Hypothalamus (tissue), 51 donors: ENCODE measurements at regions not wholly inside any gene's neighbourhood (a gene's known extent, or its start where the extent isn't known, plus 50 kb on each side); places are given as distances from the start of the nearest gene placed in this dataset.
A peak's percentile ranks its signal among the peaks of the same experiment; 100 is the strongest.
"Not testable (repeated sequence)": the region's sequence is repeated elsewhere in the genome, so short reads cannot be mapped to it uniquely, and the experiment has no call there.

Experiments used
- DNase-seq, 51 donors: peaks; one replicate each; lab custom pipeline; 2025; lab: John Stamatoyannopoulos, UW

DNA sequence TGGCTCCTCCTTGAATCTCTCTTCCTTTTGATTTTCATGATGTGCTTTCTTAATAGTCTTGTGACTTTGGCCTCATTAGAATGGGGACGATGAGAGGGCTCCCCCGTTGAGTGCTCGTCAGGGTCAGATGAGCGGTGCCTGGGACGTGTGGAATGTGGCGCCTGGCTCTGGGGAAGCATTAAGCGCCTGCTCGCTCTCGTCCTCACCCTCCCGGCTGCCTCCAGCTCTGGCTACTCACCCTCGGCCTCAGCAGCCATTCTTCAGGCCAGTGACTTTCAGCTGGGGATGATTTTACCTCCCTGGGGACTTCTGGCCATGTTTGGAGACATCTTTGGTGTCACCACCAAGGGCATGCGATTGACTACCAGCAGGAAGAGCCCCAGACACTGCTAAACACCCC lies 69.7 kb downstream of the RPS6KA4 start:
- DNase-seq, result no peak

DNA sequence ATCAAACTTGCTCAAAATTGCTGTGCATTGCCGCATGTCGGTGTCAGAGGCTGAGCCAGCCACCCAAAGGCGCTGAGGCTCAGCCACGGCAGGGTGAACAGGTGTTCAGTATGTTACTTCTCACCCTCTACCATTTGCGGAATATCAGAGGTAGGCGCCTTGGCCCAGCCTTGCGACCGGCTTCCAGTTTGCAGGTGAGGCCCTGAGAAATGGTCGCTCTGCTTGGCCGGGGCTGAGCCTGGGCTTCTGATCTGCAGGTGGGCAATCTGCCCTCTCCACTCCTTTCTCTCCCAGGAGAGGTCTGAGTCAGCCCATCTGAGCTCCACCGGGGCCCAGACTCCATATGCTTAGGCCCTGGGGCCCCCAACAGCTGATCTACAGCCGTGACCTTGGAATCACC lies 71.0 kb downstream of the RPS6KA4 start:
- no peak for DNase-seq

DNA sequence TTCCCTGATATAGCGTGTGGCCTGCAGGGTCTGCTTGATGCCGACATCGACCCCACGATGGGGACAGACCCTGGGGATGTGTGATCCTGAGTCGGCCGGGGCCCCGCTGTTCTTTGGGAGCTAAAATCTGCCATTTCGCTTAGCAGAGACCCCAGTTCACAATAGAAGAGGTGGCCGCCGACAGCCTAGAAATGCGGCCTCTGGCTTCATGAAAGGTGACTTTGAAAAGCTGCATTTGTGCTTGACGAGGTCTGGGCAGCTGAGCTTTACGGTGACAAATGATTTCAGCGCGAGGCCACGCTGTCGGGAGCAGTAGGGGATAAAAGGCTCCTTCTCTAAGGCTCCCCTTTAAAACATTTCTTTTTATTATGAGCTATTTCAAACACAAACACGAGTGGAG lies 71.7 kb downstream of the RPS6KA4 start:
- DNase-seq, result no peak

DNA sequence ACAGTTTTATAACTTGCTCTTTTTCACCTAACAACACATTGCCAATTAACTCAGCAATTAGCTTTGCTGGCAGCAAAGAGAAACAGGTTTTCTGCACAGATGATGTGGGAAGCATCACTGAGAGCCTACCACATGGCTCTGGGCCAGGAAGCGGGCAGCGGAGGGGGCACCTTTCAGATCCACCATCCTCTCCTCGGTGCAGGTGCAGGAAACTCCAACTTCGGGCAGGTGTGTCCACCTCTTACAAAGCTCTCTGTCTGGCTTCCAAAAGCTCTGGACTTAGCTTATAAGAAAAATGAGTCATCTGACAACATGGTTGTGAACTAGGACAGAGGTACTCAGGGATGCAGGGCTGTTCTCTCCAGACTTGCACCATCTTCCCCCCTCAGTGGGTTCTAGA lies 77.0 kb downstream of the RPS6KA4 start:
- DNase-seq, result no peak

DNA sequence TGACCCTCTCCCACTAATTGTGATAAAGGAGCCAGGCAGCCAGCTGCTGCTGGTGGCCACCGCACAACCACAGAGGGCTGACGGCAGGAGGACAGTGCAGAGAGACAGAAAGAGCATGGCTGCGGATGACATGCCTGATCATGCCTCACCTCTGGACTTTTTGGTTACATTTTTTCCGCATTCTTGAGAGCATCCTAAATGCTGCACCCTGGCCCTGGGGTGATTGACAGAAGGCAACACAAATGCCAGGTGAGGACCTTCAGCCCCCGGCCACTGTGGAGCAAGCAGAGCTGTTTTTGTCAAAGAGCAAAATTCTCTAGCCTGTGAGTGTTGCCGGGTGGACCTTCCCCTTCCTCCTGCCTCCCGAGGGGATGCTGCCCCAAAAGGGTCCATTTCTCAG lies 78.5 kb downstream of the RPS6KA4 start:
- DNase-seq, result no peak

DNA sequence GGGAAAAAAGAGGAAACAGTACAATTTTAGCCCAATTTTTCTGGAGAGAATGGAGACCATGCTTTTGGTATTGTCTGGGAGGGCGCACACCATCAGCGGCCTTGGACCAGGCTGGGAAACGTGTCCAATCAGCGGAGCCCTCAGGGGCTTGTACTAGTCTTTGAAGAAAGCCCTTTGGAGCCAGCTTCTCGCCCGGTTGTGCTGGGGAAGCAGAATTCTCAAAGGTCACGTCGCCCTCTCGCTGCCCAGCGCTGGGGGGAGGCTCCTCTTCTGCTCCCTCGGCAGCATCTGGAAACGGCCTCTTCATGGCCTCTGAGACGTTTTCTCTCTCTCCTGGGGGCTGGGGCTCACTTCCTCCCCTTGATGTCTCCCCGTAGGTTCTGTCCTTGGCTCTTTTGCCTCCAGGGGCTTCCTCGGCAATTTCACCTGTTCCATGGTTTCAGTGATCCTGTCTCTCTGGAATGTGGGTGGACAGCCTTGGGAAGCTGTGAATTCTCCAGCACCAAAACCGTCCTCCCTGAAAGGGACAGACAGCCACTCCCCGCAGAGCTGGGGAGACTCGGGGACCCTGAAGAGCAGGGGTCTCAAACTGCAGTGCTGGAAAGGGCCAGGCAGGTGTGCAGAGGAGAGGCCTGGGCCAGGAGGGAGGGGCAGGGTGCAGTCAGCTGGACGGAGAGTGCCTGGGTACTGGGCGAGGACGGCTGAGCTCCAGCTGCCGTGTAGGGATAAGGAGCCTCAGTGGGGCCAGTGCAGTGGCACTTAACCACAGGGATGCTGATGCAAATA lies 80.2 kb downstream of the RPS6KA4 start:
- DNase-seq, result no peak

DNA sequence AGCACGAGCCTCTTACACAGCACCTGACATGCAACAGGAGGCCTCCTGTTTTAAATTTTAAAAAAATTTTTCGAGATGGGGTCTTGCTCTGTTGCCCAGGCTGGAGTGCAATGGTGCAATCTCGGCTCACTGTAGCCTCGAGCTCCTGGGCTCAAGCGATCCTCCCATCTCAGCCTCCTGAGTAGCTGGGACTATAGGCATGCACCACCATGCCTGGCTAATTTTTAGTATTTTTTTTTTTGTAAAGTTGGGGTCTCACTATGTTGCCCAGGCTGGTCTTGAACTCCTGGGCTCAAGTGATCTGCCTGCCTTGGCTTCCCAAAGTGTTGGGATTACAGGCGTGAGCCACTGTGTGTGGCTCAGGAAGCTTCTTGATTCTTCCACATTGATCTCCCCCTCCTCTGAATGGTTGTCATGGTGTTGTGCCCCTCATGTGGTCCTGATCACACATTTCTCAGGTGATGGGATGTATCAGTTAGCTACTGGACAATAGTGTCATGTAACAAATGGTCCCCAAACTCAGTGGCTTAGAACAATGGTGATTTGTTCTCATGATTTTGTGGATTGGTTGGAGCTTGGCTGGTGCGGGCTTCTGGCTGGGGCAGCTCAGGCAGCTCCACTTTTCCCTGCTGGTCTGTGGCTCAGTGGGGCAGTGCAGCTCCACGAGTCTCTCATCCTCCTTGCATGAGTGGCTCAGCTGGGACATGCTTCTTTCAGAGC lies 81.0 kb downstream of the RPS6KA4 start:
- DNase-seq, result not testable (repeated sequence)

DNA sequence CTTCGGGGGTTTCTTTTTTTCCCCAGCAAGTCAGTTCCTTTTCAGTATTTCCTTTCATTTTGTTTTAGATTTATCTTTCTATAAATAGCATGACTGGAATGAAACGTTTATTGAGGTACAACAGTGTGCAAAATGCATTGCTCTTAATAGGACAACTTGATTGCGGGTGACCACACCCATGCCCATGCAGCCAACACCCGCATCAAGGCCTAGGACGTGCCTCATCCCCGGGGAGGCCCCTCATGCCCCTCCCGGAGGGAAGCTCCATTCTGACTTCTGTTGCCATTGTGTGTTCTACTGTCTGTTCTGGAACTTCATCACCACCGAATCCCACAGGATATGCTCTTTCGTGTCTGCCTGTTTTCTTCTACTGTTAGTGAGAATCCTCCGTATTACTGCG lies 82.2 kb downstream of the RPS6KA4 start:
- no peak for DNase-seq

DNA sequence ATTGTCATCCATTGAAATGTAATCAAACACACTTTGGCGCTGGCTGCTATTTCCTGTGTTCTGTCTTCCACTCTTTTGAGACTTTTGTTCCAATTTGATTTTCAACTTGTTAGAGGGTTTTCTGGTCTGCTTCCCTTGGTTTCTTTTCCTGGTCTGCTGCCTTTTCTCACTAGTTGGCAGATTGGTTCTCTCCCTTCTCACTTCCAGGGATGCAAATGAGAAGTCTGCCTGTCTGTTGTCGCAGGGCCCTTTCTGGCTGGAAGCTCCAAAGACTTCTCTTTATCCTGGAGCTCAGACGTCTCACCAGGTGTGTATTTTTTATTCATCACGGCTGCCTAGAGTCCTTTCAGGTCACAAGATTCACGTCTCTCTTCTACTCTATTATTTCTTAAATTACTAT lies 84.0 kb downstream of the RPS6KA4 start:
- DNase-seq, result no peak

DNA sequence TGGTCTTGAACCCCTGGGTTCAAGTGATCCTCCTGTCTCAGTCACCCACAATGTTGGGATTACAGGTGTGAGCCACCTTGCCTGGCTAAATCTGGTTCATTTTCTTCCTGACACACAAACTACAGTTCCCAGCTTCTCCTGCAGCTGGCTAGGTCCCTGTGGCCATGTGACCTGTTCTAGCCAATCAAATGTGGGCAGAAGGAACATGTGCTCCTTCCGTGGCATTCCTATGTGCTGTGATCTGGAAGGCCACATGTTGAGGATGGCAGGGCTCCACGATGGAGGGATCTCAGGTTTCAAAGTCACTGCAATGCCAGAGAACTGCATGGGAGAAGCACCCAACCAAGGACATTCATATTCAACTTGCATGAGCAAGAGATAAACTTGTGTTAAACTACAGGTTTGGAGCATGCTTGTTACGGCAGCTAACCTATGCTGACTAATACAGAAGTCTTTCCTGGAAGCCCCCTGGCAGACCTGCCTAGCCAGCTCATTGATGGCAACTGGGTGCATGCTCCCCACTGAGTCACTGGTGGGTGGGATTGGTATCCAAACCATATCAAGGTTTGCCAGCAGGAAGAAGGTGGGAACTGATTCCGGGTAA lies 86.0 kb downstream of the RPS6KA4 start:
- no peak for DNase-seq

DNA sequence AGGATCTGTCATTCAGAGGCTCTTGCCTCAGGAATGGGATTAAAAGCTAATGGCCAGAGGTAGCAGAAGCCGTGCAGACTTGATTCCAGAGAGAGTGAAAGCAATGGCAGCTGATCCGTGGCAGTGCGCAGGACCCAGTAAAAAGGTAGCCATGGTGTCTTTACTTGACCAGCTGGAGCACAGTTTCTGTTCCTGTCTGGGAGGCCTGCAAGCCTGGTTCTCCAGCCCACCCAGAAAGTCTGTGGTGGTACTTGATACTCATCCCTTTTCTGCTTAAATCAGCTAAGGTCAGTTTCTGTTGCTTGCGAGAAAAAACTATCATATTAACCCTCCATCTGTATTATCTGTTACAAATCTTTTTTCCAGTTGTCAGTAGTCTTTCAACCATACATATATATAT lies 86.7 kb downstream of the RPS6KA4 start:
- no peak for DNase-seq

DNA sequence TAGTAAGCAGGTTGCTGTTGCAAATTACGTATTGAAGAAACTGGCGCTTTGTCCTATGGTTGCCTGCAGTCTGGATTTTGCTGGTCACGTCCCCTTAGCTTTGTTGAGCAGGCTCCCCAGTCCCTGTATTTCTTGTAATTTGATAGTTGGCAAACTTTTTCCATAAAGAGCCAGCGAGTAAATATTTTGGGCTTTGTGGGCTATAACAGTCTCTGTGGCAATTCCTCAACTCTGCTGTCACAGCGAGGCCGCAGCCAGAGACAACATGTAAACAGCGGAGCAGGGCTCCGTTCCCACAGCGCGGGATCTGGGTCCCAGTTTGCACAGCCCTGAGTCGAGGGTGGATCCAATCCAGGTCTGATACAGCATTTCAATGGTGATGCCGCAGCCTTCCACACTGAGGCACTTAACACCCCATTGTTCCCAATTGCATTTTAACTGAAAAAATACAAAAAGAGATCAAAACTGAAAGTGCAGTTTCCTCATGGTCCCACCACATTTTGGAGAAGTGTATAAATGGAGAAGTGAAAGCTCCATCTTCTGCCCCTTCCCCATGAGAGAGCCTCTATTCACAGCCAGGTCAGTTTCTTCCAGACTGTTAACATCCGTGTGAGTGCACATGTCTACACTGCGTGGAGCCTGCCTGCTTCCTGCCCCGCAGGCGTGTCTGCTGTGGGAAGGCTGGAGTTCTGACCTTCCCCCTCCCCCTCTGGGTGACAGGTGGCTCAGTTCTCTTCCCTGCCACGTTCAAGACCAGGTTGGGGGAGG lies 89.1 kb downstream of the RPS6KA4 start:
- peak in 30 of 51 donors; percentile 5 to 53 (median 26) for DNase-seq

DNA sequence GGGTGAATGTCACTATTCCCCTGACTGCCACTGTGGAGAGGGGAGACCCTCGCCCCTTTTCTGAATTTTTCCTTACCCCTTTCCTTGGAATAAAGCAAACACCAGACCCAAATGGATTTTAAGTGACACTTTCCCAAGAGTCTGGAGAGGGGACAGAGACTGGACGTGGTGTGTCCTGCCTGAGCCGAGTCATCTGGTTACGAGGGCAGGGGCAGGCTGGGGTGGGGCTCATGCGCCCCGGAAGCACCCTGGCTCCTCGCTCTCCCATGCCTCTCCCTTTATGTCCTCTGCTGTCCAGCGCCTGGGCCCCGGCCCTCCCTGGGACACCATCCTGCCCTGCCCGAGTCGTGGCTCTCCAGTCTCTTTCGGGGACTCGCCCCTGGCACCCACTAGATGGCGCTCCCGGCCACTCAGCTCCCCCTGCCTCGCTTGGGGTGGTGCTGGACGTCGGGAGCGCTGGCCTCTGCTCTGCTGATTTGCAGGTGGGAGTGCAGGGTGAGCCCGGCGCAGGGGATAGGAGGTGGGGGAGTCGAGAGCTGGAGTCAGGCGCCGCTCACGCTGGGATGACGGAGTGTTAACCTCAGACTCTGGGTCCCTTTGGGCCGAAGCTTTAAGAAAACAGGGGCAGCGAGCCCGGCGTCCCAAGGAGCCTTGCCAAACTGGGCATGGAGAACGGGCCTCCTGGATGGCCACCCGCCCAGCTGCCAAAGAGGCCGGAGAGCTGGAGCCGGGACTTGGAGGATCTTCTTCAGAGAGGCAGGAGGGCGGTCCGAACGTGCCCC lies 89.8 kb downstream of the RPS6KA4 start:
- peak in 50 of 51 donors; percentile 11 to 87 (median 66) for DNase-seq

DNA sequence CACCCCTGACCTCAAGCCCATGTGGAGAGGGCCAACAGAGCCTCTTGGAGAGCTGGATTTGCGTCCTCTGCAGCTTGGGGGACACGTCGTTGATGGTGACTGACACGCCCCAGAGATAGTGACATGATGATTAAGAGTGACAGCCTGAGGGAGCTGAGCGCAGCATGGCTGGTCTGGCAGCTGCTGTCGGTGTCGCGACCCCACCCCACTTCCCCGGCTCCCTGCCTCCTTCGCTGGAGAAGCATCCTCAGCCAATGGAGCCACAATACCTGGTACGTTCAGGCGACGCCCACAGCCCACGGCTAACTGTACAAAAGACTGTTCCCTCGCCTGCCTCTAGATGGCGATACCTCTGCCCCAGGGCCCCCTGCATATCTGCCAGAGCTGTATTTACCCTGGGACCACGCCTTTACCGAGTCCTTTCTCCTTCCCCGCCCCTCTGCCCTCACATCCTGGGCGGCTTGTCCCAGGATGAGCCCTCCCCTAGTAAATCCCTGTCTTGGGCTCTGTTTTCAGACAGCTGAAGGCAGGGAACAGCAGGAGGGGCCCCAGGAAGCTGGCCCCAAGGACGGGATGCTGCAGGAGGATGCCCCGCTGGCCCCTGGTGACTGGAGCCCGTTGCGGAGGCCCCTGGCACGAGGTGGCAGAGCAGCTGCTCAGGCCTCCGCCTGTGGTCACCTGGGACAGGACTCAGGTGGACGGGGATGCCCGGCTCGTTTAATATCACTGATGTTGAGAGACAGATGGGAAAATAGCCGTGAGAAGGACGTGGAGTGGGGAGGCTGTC lies 90.6 kb downstream of the RPS6KA4 start:
- DNase-seq, result peak in 31 of 51 donors; percentile 5 to 62 (median 21)

DNA sequence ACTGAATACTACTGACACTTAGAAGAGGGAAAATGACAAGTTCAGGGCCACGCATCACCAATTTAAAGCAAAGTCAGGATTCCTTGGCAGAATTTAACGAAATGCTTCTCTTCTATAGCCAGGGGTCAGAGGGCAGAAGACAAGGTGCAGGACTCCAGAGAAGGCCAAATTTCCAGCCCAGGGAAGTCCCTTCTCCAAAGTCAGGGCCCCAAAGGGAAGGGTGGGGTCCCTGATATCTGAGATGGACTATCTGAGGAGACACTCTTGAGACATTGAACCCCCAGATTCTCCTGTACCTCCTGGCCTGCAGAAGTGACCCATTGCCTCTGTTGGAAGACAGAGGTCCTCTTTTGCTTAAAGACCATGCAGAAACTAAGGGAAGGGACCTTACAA lies 91.2 kb downstream of the RPS6KA4 start:
- DNase-seq, result no peak

DNA sequence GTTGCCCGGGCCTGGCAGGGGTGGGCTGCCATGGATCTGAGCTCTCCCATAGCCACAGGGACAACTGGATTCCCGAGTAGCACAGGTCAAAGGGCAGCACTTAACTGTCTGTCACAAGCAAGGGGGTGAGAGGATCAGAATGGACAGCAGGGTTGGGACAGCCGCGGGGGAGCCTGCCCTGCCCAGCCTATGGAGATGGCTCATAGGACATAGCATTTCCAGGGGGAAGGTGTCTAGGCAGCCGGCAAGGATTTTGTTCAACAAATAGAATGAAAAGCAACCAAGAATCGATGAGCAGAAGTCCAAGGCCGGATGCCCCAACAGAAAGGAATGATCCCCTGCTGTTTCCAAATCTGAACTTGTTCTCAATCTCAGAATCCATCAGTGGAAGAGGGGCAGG lies 92.9 kb downstream of the RPS6KA4 start:
- DNase-seq, result no peak

DNA sequence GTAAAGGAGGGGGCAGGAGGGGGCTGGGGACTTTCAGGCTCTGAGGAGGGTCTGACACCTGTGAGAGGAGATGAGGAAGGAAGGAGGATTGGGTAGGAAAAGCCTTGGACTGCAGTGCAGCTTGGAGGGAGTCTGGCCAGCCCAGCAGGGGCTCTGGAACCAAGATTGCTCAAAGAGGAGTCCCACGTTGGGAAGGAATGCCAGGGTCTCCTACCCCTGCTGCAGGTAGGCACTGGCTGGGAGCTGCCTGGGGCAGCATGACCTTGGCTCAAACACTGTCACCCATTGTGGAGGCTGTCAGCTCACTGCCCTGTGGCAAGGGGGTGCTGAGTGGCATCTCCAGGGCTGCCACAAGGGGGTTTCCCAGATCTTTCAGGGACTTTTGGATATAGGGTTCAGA lies 94.5 kb downstream of the RPS6KA4 start:
- DNase-seq, result no peak

DNA sequence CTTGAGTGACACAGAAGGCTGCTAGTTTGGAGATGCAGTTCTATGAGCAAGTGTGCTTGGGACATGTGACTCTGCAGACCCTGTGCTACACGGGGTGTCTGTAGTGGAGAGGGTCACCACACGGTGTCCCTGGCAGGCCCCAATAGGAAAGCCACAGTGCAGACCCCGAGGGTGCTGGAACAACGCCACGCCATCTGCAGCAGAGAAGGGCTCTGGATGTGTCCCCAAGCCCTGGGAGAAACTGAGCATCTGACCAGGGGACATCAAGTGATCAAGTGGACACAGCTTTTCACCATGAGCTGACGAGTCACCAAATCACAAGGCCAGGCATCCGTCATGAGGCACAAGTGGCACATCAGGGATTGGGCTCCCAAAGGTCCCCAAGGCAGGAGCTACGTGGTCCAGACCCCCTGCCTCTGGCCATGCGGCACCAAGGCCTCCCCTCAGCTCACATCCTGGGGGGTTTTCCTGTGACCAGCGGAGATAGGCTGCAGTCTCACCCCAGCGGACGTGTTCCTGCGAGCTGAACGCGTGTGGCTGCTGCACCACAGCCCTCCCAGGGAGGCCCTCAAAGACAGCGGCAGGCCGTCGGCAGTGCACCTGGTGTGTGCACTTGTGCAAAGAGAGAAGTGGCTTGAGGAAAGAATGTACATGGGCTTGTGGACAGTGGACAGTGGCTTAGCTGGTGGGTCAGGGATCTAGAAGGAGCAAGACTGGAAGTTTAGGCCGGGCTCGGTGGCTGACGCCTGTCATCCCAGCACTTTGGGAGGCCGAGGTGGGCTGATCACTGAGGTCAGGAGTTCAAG lies 96.7 kb downstream of the RPS6KA4 start:
- no peak for DNase-seq
